ENCODE measurements at regions not wholly inside any gene's neighbourhood (a gene's known extent, or its start where the extent isn't known, plus 50 kb on each side); places are given as distances from the start of the nearest gene placed in this dataset.

- H3K36me3 Mint-ChIP-seq (ENCODE audit: low read depth), result no peaks in the 10 kb centered on the region
- no peaks in the 10 kb centered on the region for H3K4me1 Mint-ChIP-seq (ENCODE audit: low read depth)
- no peak overlapping the region for H3K4me3 Mint-ChIP-seq
- no peak overlapping the region for H3K27ac Mint-ChIP-seq
- H3K27me3 Mint-ChIP-seq (ENCODE audit: insufficient read depth), result no peaks in the 10 kb centered on the region
- intact Hi-C loops (cut with micrococcal nuclease), result no loop called here
- DNase-seq (ENCODE audit: low spot score), result no peak
- H3K9me3 Mint-ChIP-seq, result no peaks in the 10 kb centered on the region
Observed at GRCh38 chr2:146532509-146533147, 1312.2 kb upstream of the ACVR2A start.

- DNase-seq (ENCODE audit: low spot score), result no peak
Observed at GRCh38 chr2:146532009-146532408, 1312.8 kb upstream of the ACVR2A start.

GRCh38 chr2:146530886-146531285 lies 1313.9 kb upstream of the ACVR2A start:
- no peak overlapping the region for H3K27ac Mint-ChIP-seq
- no peaks in the 10 kb centered on the region for H3K27me3 Mint-ChIP-seq (ENCODE audit: insufficient read depth)
- H3K36me3 Mint-ChIP-seq (ENCODE audit: low read depth), result no peaks in the 10 kb centered on the region
- H3K4me1 Mint-ChIP-seq (ENCODE audit: low read depth), result no peaks in the 10 kb centered on the region
- H3K9me3 Mint-ChIP-seq, result no peaks in the 10 kb centered on the region
- DNase-seq (ENCODE audit: low spot score), result no peak
- intact Hi-C loops (cut with micrococcal nuclease), result no loop called here
- no peak overlapping the region for H3K4me3 Mint-ChIP-seq

More at GRCh38 chr2:146532009-146532408, 1312.8 kb upstream of the ACVR2A start:
- no peaks in the 10 kb centered on the region for H3K9me3 Mint-ChIP-seq
- H3K4me3 Mint-ChIP-seq, result no peak overlapping the region
- no peaks in the 10 kb centered on the region for H3K36me3 Mint-ChIP-seq (ENCODE audit: low read depth)
- intact Hi-C loops (cut with micrococcal nuclease), result no loop called here
- no peaks in the 10 kb centered on the region for H3K27me3 Mint-ChIP-seq (ENCODE audit: insufficient read depth)
- H3K27ac Mint-ChIP-seq, result no peak overlapping the region
- no peaks in the 10 kb centered on the region for H3K4me1 Mint-ChIP-seq (ENCODE audit: low read depth)

GRCh38 chr2:146527166-146527565 lies 1317.7 kb upstream of the ACVR2A start:
- H3K4me3 Mint-ChIP-seq, result no peak overlapping the region
- H3K27ac Mint-ChIP-seq, result no peak overlapping the region
- DNase-seq (ENCODE audit: low spot score), result no peak
- H3K27me3 Mint-ChIP-seq (ENCODE audit: insufficient read depth), result no peaks in the 10 kb centered on the region
- no peaks in the 10 kb centered on the region for H3K9me3 Mint-ChIP-seq
- H3K4me1 Mint-ChIP-seq (ENCODE audit: low read depth), result no peaks in the 10 kb centered on the region
- H3K36me3 Mint-ChIP-seq (ENCODE audit: low read depth), result no peaks in the 10 kb centered on the region
- intact Hi-C loops (cut with micrococcal nuclease), result no loop called here

GRCh38 chr2:146523196-146523595 lies 1321.6 kb upstream of the ACVR2A start:
- intact Hi-C loops (cut with micrococcal nuclease), result no loop called here
- Mint-ChIP-seq H3K9me3 (no peaks in the 10 kb centered on the region), H3K36me3 (ENCODE audit: low read depth) (no peaks in the 10 kb centered on the region), H3K27me3 (ENCODE audit: insufficient read depth) (no peaks in the 10 kb centered on the region), H3K4me3 (no peak overlapping the region), H3K4me1 (ENCODE audit: low read depth) (no peaks in the 10 kb centered on the region), H3K27ac (no peak overlapping the region)
- DNase-seq (ENCODE audit: low spot score), result no peak

- Mint-ChIP-seq H3K27ac (no peak overlapping the region), H3K36me3 (ENCODE audit: low read depth) (no peaks in the 10 kb centered on the region), H3K4me1 (ENCODE audit: low read depth) (no peaks in the 10 kb centered on the region), H3K9me3 (no peaks in the 10 kb centered on the region), H3K4me3 (no peak overlapping the region), H3K27me3 (ENCODE audit: insufficient read depth) (no peaks in the 10 kb centered on the region)
- intact Hi-C loops (cut with micrococcal nuclease), result no loop called here
- no peak for DNase-seq (ENCODE audit: low spot score)
Observed at GRCh38 chr2:146506851-146507250, 1338.0 kb upstream of the ACVR2A start.

GRCh38 chr2:146503366-146503765 lies 1341.5 kb upstream of the ACVR2A start:
- H3K27ac Mint-ChIP-seq, result no peak overlapping the region

GRCh38 chr2:146496248-146496647 lies 1348.6 kb upstream of the ACVR2A start:
- no peak overlapping the region for H3K27ac Mint-ChIP-seq
- H3K4me1 Mint-ChIP-seq (ENCODE audit: low read depth), result no peaks in the 10 kb centered on the region
- H3K9me3 Mint-ChIP-seq, result peaks cover 8% of the 10 kb centered on the region
- H3K27me3 Mint-ChIP-seq (ENCODE audit: insufficient read depth), result no peaks in the 10 kb centered on the region
- no peak for DNase-seq (ENCODE audit: low spot score)
- intact Hi-C loops (cut with micrococcal nuclease), result no loop called here
- H3K36me3 Mint-ChIP-seq (ENCODE audit: low read depth), result no peaks in the 10 kb centered on the region
- H3K4me3 Mint-ChIP-seq, result no peak overlapping the region

More at GRCh38 chr2:146503366-146503765, 1341.5 kb upstream of the ACVR2A start:
- Mint-ChIP-seq H3K27me3 (ENCODE audit: insufficient read depth) (no peaks in the 10 kb centered on the region), H3K4me1 (ENCODE audit: low read depth) (no peaks in the 10 kb centered on the region), H3K36me3 (ENCODE audit: low read depth) (no peaks in the 10 kb centered on the region), H3K4me3 (no peak overlapping the region), H3K9me3 (no peaks in the 10 kb centered on the region)
- DNase-seq (ENCODE audit: low spot score), result no peak
- intact Hi-C loops (cut with micrococcal nuclease), result no loop called here

GRCh38 chr2:146489386-146489785 lies 1355.4 kb upstream of the ACVR2A start:
- Mint-ChIP-seq H3K4me3 (no peak overlapping the region), H3K27ac (no peak overlapping the region), H3K27me3 (ENCODE audit: insufficient read depth) (no peaks in the 10 kb centered on the region), H3K36me3 (ENCODE audit: low read depth) (no peaks in the 10 kb centered on the region), H3K4me1 (ENCODE audit: low read depth) (no peaks in the 10 kb centered on the region), H3K9me3 (no peaks in the 10 kb centered on the region)
- intact Hi-C loops (cut with micrococcal nuclease), result no loop called here
- no peak for DNase-seq (ENCODE audit: low spot score)

GRCh38 chr2:146481629-146482028 lies 1363.2 kb upstream of the ACVR2A start:
- Mint-ChIP-seq H3K27ac (no peak overlapping the region), H3K36me3 (ENCODE audit: low read depth) (no peaks in the 10 kb centered on the region), H3K9me3 (no peaks in the 10 kb centered on the region), H3K4me1 (ENCODE audit: low read depth) (no peaks in the 10 kb centered on the region), H3K27me3 (ENCODE audit: insufficient read depth) (no peaks in the 10 kb centered on the region), H3K4me3 (no peak overlapping the region)
- no peak for DNase-seq (ENCODE audit: low spot score)
- intact Hi-C loops (cut with micrococcal nuclease), result no loop called here

GRCh38 chr2:146477383-146477782 lies 1367.4 kb upstream of the ACVR2A start:
- H3K36me3 Mint-ChIP-seq (ENCODE audit: low read depth), result no peaks in the 10 kb centered on the region
- H3K27me3 Mint-ChIP-seq (ENCODE audit: insufficient read depth), result no peaks in the 10 kb centered on the region
- no peak for DNase-seq (ENCODE audit: low spot score)
- intact Hi-C loops (cut with micrococcal nuclease), result no loop called here
- H3K9me3 Mint-ChIP-seq, result no peaks in the 10 kb centered on the region
- no peak overlapping the region for H3K27ac Mint-ChIP-seq
- no peaks in the 10 kb centered on the region for H3K4me1 Mint-ChIP-seq (ENCODE audit: low read depth)
- H3K4me3 Mint-ChIP-seq, result no peak overlapping the region

- intact Hi-C loops (cut with micrococcal nuclease), result no loop called here
- no peaks in the 10 kb centered on the region for H3K36me3 Mint-ChIP-seq (ENCODE audit: low read depth)
- H3K9me3 Mint-ChIP-seq, result peaks cover 5% of the 10 kb centered on the region
- no peak overlapping the region for H3K27ac Mint-ChIP-seq
- H3K27me3 Mint-ChIP-seq (ENCODE audit: insufficient read depth), result no peaks in the 10 kb centered on the region
- no peak for DNase-seq (ENCODE audit: low spot score)
- H3K4me3 Mint-ChIP-seq, result no peak overlapping the region
- no peaks in the 10 kb centered on the region for H3K4me1 Mint-ChIP-seq (ENCODE audit: low read depth)
Observed at GRCh38 chr2:146468578-146468977, 1376.3 kb upstream of the ACVR2A start.

GRCh38 chr2:146467425-146467824 lies 1377.4 kb upstream of the ACVR2A start:
- intact Hi-C loops (cut with micrococcal nuclease), result no loop called here
- Mint-ChIP-seq H3K4me1 (ENCODE audit: low read depth) (no peaks in the 10 kb centered on the region), H3K27me3 (ENCODE audit: insufficient read depth) (no peaks in the 10 kb centered on the region), H3K4me3 (no peak overlapping the region), H3K27ac (no peak overlapping the region), H3K36me3 (ENCODE audit: low read depth) (no peaks in the 10 kb centered on the region), H3K9me3 (peaks cover 9% of the 10 kb centered on the region)
- no peak for DNase-seq (ENCODE audit: low spot score)

- Mint-ChIP-seq H3K9me3 (peaks cover 9% of the 10 kb centered on the region), H3K4me3 (no peak overlapping the region), H3K27me3 (ENCODE audit: insufficient read depth) (no peaks in the 10 kb centered on the region), H3K36me3 (ENCODE audit: low read depth) (no peaks in the 10 kb centered on the region), H3K27ac (no peak overlapping the region), H3K4me1 (ENCODE audit: low read depth) (no peaks in the 10 kb centered on the region)
- intact Hi-C loops (cut with micrococcal nuclease), result no loop called here
- no peak for DNase-seq (ENCODE audit: low spot score)
Observed at GRCh38 chr2:146465460-146465859, 1379.4 kb upstream of the ACVR2A start.

All from activated T-helper 1 cell treated with anti-CD3 and anti-CD28 coated beads, Interleukin-12 subunit alpha, Interleukin-12 subunit beta, Interleukin-2, Interleukin-4 antibody, amounts not matched to agents 30 ng/mL and 10 ng/mL and 1 ng/mL, durations not matched to agents 14 hours and 24 hours and 36 hours (primary cell).